ENCODE measurements at regions not wholly inside any gene's neighbourhood (a gene's known extent, or its start where the extent isn't known, plus 50 kb on each side); places are given as distances from the start of the nearest gene placed in this dataset.

GRCh38 chr18:76252880-76253279, 242.2 kb downstream of the ZNF516 start:
- no peak for DNase-seq

- DNase-seq, result no peak
Measured at GRCh38 chr18:76252139-76252538, 242.9 kb downstream of the ZNF516 start.

GRCh38 chr18:76251691-76252090, 243.4 kb downstream of the ZNF516 start:
- no peak for DNase-seq

- no peak for DNase-seq
Measured at GRCh38 chr18:76246590-76246989, 248.5 kb downstream of the ZNF516 start.

GRCh38 chr18:76234676-76235060, 260.4 kb downstream of the ZNF516 start:
- DNase-seq, result no peak

GRCh38 chr18:76233876-76234675, 261.0 kb downstream of the ZNF516 start:
- no peak for DNase-seq

GRCh38 chr18:76233406-76233805, 261.6 kb downstream of the ZNF516 start:
- no peak for DNase-seq

GRCh38 chr18:76232779-76233178, 262.3 kb downstream of the ZNF516 start:
- DNase-seq, result no peak

- no peak for DNase-seq
Measured at GRCh38 chr18:76232010-76232409, 263.0 kb downstream of the ZNF516 start.

- no peak for DNase-seq
Measured at GRCh38 chr18:76231402-76231801, 263.6 kb downstream of the ZNF516 start.

- DNase-seq, result no peak
Measured at GRCh38 chr18:76230791-76231190, 264.3 kb downstream of the ZNF516 start.

- DNase-seq, result no peak
Measured at GRCh38 chr18:76228716-76229115, 266.3 kb downstream of the ZNF516 start.

- DNase-seq, result no peak
Measured at GRCh38 chr18:76227759-76228158, 267.3 kb downstream of the ZNF516 start.

GRCh38 chr18:76223403-76223802, 271.6 kb downstream of the ZNF516 start:
- no peak for DNase-seq

- DNase-seq, result no peak
Measured at GRCh38 chr18:76219023-76219422, 276.0 kb downstream of the ZNF516 start.

- DNase-seq, result no peak
Measured at GRCh38 chr18:76216096-76216495, 278.9 kb downstream of the ZNF516 start.

GRCh38 chr18:76213991-76214390, 281.1 kb downstream of the ZNF516 start:
- no peak for DNase-seq

GRCh38 chr18:76212960-76213359, 282.1 kb downstream of the ZNF516 start:
- DNase-seq, result no peak

GRCh38 chr18:76209597-76209996, 285.4 kb downstream of the ZNF516 start:
- no peak for DNase-seq

- no peak for DNase-seq
Measured at GRCh38 chr18:76208678-76209306, 286.2 kb downstream of the ZNF516 start.

GRCh38 chr18:76205906-76206305, 289.1 kb downstream of the ZNF516 start:
- DNase-seq, result no peak

- DNase-seq, result no peak
Measured at GRCh38 chr18:76203552-76203951, 291.5 kb downstream of the ZNF516 start.

- no peak for DNase-seq
Measured at GRCh38 chr18:76202322-76202721, 292.7 kb downstream of the ZNF516 start.

GRCh38 chr18:76195601-76196000, 299.4 kb downstream of the ZNF516 start:
- no peak for DNase-seq

- no peak for DNase-seq
Measured at GRCh38 chr18:76188097-76188496, 306.9 kb downstream of the ZNF516 start.

All from inflammatory macrophage treated with lipopolysaccharide for 1 hour (primary cell).